ENCODE measurements at regions not wholly inside any gene's neighbourhood (a gene's known extent, or its start where the extent isn't known, plus 50 kb on each side); places are given as distances from the start of the nearest gene placed in this dataset.
"Not testable (repeated sequence)": the region's sequence is repeated elsewhere in the genome, so short reads cannot be mapped to it uniquely, and the experiment has no call there.

GRCh38 chr12:25397001-25397400, 146.3 kb upstream of the KRAS start:
- Histone ChIP-seq H3K27me3 (no peaks in the 10 kb centered on the region), H3K36me3 (no peaks in the 10 kb centered on the region), H3K9me3 (peaks cover 0 to 6% (median 0%) of the 10 kb centered on the region in 11 donors), H3K4me3 (no peak overlapping the region), H3K4me1 (no peaks in the 10 kb centered on the region), H3K27ac (no peak overlapping the region)
- TF ChIP-seq, protein P1, sequence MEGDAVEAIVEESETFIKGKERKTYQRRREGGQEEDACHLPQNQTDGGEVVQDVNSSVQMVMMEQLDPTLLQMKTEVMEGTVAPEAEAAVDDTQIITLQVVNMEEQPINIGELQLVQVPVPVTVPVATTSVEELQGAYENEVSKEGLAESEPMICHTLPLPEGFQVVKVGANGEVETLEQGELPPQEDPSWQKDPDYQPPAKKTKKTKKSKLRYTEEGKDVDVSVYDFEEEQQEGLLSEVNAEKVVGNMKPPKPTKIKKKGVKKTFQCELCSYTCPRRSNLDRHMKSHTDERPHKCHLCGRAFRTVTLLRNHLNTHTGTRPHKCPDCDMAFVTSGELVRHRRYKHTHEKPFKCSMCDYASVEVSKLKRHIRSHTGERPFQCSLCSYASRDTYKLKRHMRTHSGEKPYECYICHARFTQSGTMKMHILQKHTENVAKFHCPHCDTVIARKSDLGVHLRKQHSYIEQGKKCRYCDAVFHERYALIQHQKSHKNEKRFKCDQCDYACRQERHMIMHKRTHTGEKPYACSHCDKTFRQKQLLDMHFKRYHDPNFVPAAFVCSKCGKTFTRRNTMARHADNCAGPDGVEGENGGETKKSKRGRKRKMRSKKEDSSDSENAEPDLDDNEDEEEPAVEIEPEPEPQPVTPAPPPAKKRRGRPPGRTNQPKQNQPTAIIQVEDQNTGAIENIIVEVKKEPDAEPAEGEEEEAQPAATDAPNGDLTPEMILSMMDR (IDR thresholded peaks at IDR 0.05), result no peak
- ATAC-seq, result no peak
- intact Hi-C loops (cut with DNase I), result no loop called here
- no peak for DNase-seq
- WGBS, 2 donors, result 73 to 76% methylated on average over 6 of the region's 6 CpGs

DNA sequence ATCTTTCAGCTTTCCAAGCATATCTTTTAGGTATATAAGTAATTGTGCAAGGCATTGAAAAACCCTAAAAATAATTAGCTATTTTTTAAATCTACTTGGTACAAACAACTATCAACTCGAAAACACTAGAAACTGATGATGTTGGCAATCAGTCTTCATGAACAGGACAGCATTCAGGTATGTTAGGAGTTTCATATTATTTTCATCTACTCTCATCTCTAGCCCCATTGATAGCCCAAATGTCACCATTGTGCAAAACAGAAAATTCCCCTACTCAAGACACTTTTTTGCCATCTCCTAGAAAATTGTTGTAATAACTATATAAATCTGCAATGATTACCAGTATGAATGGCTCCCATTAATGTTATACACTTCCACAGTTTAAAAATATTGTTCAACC, 144.5 kb upstream of the KRAS start:
- H3K27me3 ChIP-seq, result no peaks in the 10 kb centered on the region
- no peaks in the 10 kb centered on the region for H3K36me3 ChIP-seq
- H3K9me3 ChIP-seq, result no peaks in the 10 kb centered on the region
- DNase-seq, result no peak
- H3K4me1 ChIP-seq, result no peaks in the 10 kb centered on the region
- no peak overlapping the region for H3K27ac ChIP-seq
- TF ChIP-seq, protein P1 (IDR thresholded peaks at IDR 0.05), result no peak
- 47 to 90% methylated on average over 1 of the region's 1 CpG for WGBS, 2 donors
- no peak overlapping the region for H3K4me3 ChIP-seq
- ATAC-seq, result no peak
- intact Hi-C loops (cut with DNase I), result no loop called here

- ATAC-seq; intact Hi-C loops (cut with DNase I); H3K36me3 ChIP-seq; H3K9me3 ChIP-seq; H3K27me3 ChIP-seq; H3K4me1 ChIP-seq; H3K27ac ChIP-seq; DNase-seq; H3K4me3 ChIP-seq: not testable (repeated sequence)
- 84 to 87% methylated on average over 4 of the region's 4 CpGs for WGBS, 2 donors
Observed at GRCh38 chr12:25394775-25395174, 144.0 kb upstream of the KRAS start.

DNA sequence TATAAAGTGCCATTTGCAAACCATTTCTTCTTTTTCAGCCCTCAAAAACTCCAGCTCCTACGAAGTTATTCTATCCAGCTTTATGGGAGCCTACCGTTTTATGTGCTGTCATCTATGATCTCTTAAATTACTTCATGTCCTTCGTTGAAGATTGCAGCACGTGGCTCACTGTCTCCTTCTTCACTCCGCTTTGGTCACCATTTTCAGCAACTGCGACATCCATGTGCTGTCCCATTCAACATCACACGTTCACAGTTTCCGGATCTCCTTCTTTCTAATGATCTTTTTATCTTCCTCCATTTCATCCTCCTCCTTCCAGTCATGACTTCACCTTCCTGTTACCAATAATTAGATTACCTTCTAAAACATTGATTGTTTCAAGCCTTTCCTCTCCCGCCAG, 143.3 kb upstream of the KRAS start:
- no peaks in the 10 kb centered on the region for H3K4me1 ChIP-seq
- H3K9me3 ChIP-seq, result no peaks in the 10 kb centered on the region
- intact Hi-C loops (cut with DNase I), result no loop called here
- no peak overlapping the region for H3K27ac ChIP-seq
- H3K27me3 ChIP-seq, result no peaks in the 10 kb centered on the region
- no peak overlapping the region for H3K4me3 ChIP-seq
- 81 to 87% methylated on average over 9 of the region's 9 CpGs for WGBS, 2 donors
- DNase-seq (no peak), ATAC-seq (no peak)
- TF ChIP-seq, protein P1 (IDR thresholded peaks at IDR 0.05), result no peak
- H3K36me3 ChIP-seq, result no peaks in the 10 kb centered on the region

- H3K9me3 ChIP-seq; H3K36me3 ChIP-seq; intact Hi-C loops (cut with DNase I); H3K4me3 ChIP-seq; DNase-seq; ATAC-seq; H3K27me3 ChIP-seq; H3K27ac ChIP-seq: not testable (repeated sequence)
- H3K4me1 ChIP-seq, result peaks cover 0 to 16% (median 0%) of the 10 kb centered on the region in 9 donors
- 94 to 96% methylated on average over 13 to 25 of the region's 25 CpGs for WGBS, 2 donors
Observed at GRCh38 chr12:25391346-25391745, 140.6 kb upstream of the KRAS start.

- H3K4me3 ChIP-seq, result no peak overlapping the region
- intact Hi-C loops (cut with DNase I), result no loop called here
- peaks cover 0 to 25% (median 8%) of the 10 kb centered on the region in 9 donors for H3K4me1 ChIP-seq
- TF ChIP-seq, protein P1 (IDR thresholded peaks at IDR 0.05), result no peak
- WGBS, 2 donors, result 71 to 72% methylated on average over 5 of the region's 5 CpGs
- H3K36me3 ChIP-seq, result no peaks in the 10 kb centered on the region
- ATAC-seq (no peak), DNase-seq (no peak)
- no peaks in the 10 kb centered on the region for H3K9me3 ChIP-seq
- H3K27ac ChIP-seq, result no peak overlapping the region
- H3K27me3 ChIP-seq, result no peaks in the 10 kb centered on the region
Observed at GRCh38 chr12:25388183-25388582, 137.5 kb upstream of the KRAS start.
